ENCODE measurements at regions not wholly inside any gene's neighbourhood (a gene's known extent, or its start where the extent isn't known, plus 50 kb on each side); places are given as distances from the start of the nearest gene placed in this dataset.

GRCh38 chr17:56648321-56648720, 54.8 kb downstream of the NOG start:
- DNase-seq (ENCODE audit: low spot score): no peak

- no peak for DNase-seq (ENCODE audit: low spot score)
Observed at GRCh38 chr17:56648806-56649205, 55.3 kb downstream of the NOG start.

GRCh38 chr17:56652628-56653027, 59.1 kb downstream of the NOG start:
- DNase-seq (ENCODE audit: low spot score): no peak

- DNase-seq (ENCODE audit: low spot score): peak; percentile 63
Observed at GRCh38 chr17:56653877-56654276, 60.4 kb downstream of the NOG start.

- no peak for DNase-seq (ENCODE audit: low spot score)
Observed at GRCh38 chr17:56656701-56657327, 63.3 kb downstream of the NOG start.

GRCh38 chr17:56658648-56659047, 65.1 kb downstream of the NOG start:
- DNase-seq (ENCODE audit: low spot score): no peak

GRCh38 chr17:56659622-56660021, 66.1 kb downstream of the NOG start:
- no peak for DNase-seq (ENCODE audit: low spot score)

- DNase-seq (ENCODE audit: low spot score): no peak
Observed at GRCh38 chr17:56661906-56662305, 68.4 kb downstream of the NOG start.

GRCh38 chr17:56665864-56666263, 72.4 kb downstream of the NOG start:
- DNase-seq (ENCODE audit: low spot score): no peak

GRCh38 chr17:56667925-56668458, 74.5 kb downstream of the NOG start:
- DNase-seq (ENCODE audit: low spot score): no peak

- no peak for DNase-seq (ENCODE audit: low spot score)
Observed at GRCh38 chr17:56672195-56672594, 78.7 kb downstream of the NOG start.

GRCh38 chr17:56674401-56674925, 81.0 kb downstream of the NOG start:
- no peak for DNase-seq (ENCODE audit: low spot score)

- no peak for DNase-seq (ENCODE audit: low spot score)
Observed at GRCh38 chr17:56675876-56676660, 82.6 kb downstream of the NOG start.

- no peak for DNase-seq (ENCODE audit: low spot score)
Observed at GRCh38 chr17:56676810-56677209, 83.3 kb downstream of the NOG start.

GRCh38 chr17:56678249-56679114, 85.0 kb downstream of the NOG start:
- DNase-seq (ENCODE audit: low spot score): no peak

- peak; percentile 9 for DNase-seq (ENCODE audit: low spot score)
Observed at GRCh38 chr17:56679115-56679776, 85.7 kb downstream of the NOG start.

- DNase-seq (ENCODE audit: low spot score): no peak
Observed at GRCh38 chr17:56679777-56680422, 86.4 kb downstream of the NOG start.

- DNase-seq (ENCODE audit: low spot score): no peak
Observed at GRCh38 chr17:56680676-56681075, 87.2 kb downstream of the NOG start.

- peak; percentile 15 for DNase-seq (ENCODE audit: low spot score)
Observed at GRCh38 chr17:56681561-56682266, 88.2 kb downstream of the NOG start.

GRCh38 chr17:56688151-56688550, 94.7 kb downstream of the NOG start:
- no peak for DNase-seq (ENCODE audit: low spot score)
